K562 (cell line): ENCODE measurements at regions not wholly inside any gene's neighbourhood (a gene's known extent, or its start where the extent isn't known, plus 50 kb on each side); places are given as distances from the start of the nearest gene placed in this dataset.
"Not testable (repeated sequence)": the region's sequence is repeated elsewhere in the genome, so short reads cannot be mapped to it uniquely, and the experiment has no call there.

Experiments
- ATAC-seq: fragments of 200-7000 bp; cut with Tn5 transposase; 3 replicates; pipeline ENCODE4 v1.9.1; 2020; ENCODE audit warnings: moderate library complexity
- BruUV-seq: library from RNA; stranded (reverse); fragments of 400-500 nt; replicated peaks from 2 replicates; lab custom pipeline; 2021; lab: Mats Ljungman, UMichigan
- CTCF ChIA-PET: fragments of 300-600 bp; formaldehyde crosslinking; extraction: SDS; loops from one replicate; lab custom pipeline; 2021; ENCODE audit warnings: low intra/inter-chr PET ratio; lab: Yijun Ruan, JAX
- POLR2A ChIA-PET: fragments of 300-600, 350-650 bp; sonication (Branson Sonifier 250); formaldehyde crosslinking; extraction: SDS; loops from one replicate; lab custom pipeline; 2021; ENCODE audit warnings: antibody characterized with exemption, inconsistent platforms; lab: Yijun Ruan, JAX
- DNase-seq, 4 experiments: peaks; one replicate each; pipeline versions ENCODE4 v3.0.0 to v3.0.0-alpha.2; 2011 to 2018; ENCODE audit warnings: low spot score in 3 of 4, mixed read lengths in 3 of 4; ENCODE audit errors: extremely low read depth in 1 of 4
- FAIRE-seq: peaks from 2 replicates; lab custom pipeline; 2011; peaks lifted over from hg19 to GRCh38; lab: Jason Lieb, UNC
- H2AFZ ChIP-seq: 2 replicates; pipeline ENCODE4 v1.6.0; 2011; ENCODE audit warnings: low read depth, low read length, control low read depth, inconsistent platforms
- H3K27ac ChIP-seq: fragments of 200-600 bp; 3 replicates; pipeline ENCODE4 v1.8.0; 2011; ENCODE audit warnings: low read depth, mild to moderate bottlenecking, control low read depth, inconsistent platforms, low read length, moderate library complexity, mixed read lengths; ENCODE audit errors: extremely low read depth
- H3K27me3 ChIP-seq, 2 experiments: fragments of 300-600 bp in 1 of 2; 2 replicates in 1 of 2; 3 replicates in 1 of 2; pipeline versions ENCODE4 v1.6.0 to v1.8.0; 2011; ENCODE audit warnings: inconsistent platforms in 2 of 2, low read length in 2 of 2, mild to moderate bottlenecking in 1 of 2, mixed read lengths in 1 of 2, moderate library complexity in 1 of 2; ENCODE audit not compliant: control insufficient read depth in 2 of 2, insufficient read depth in 2 of 2
- H3K36me3 ChIP-seq: fragments of 300-600 bp; 3 replicates; pipeline ENCODE4 v1.8.0; 2011; ENCODE audit warnings: mild to moderate bottlenecking, low read length, inconsistent platforms; ENCODE audit not compliant: control insufficient read depth, insufficient read depth
- H3K4me1 ChIP-seq, 2 experiments: fragments of 200-600 bp in 1 of 2; replicated peaks in 1 of 2; 2 replicates in 1 of 2; 3 replicates in 1 of 2; pipeline versions ENCODE4 v1.5.1 to v1.8.0; 2011; ENCODE audit warnings: inconsistent platforms in 2 of 2, low read length in 2 of 2, mild to moderate bottlenecking in 1 of 2, mixed read lengths in 1 of 2, moderate library complexity in 1 of 2; ENCODE audit not compliant: control insufficient read depth in 2 of 2, insufficient read depth in 2 of 2
- H3K4me2 ChIP-seq: 2 replicates; pipeline ENCODE4 v1.6.1; 2011; ENCODE audit warnings: low read length, control low read depth, inconsistent platforms, mixed read lengths; ENCODE audit not compliant: insufficient read depth
- H3K4me3 ChIP-seq: fragments of 200-600 bp; sonication (generic), shearing (Covaris generic); 2 replicates; pipeline ENCODE4 v1.5.1; 2016; ENCODE audit warnings: control low read depth, inconsistent platforms
- H3K79me2 ChIP-seq: fragments of 200-600 bp; 3 replicates; pipeline ENCODE4 v1.8.0; 2011; ENCODE audit warnings: low read length, inconsistent platforms; ENCODE audit not compliant: control insufficient read depth, insufficient read depth
- H3K9ac ChIP-seq, 2 experiments: 2 replicates each; pipeline versions ENCODE4 v1.6.0 to v1.6.1; 2011; ENCODE audit warnings: low read depth in 2 of 2, low read length in 2 of 2, control low read depth in 1 of 2, inconsistent platforms in 1 of 2, mild to moderate bottlenecking in 1 of 2, mixed read lengths in 1 of 2; ENCODE audit not compliant: insufficient read depth in 1 of 2
- H3K9me1 ChIP-seq: one replicate; pipeline ENCODE4 v1.6.0; 2011; ENCODE audit warnings: inconsistent platforms, mild to moderate bottlenecking, low read length, moderate library complexity; ENCODE audit not compliant: control insufficient read depth, insufficient read depth
- H3K9me3 ChIP-seq: replicated peaks from 2 replicates; pipeline ENCODE4 v1.5.1; 2011; ENCODE audit warnings: low read depth, low read length, inconsistent platforms; ENCODE audit not compliant: control insufficient read depth, insufficient read depth
- H4K20me1 ChIP-seq: replicated peaks from 2 replicates; pipeline ENCODE4 v1.6.1; 2011; ENCODE audit warnings: low read length, inconsistent platforms, mixed read lengths; ENCODE audit not compliant: control insufficient read depth, insufficient read depth
- FOXA1 ChIP-seq: fragments of 450-650 bp; IDR thresholded peaks from 2 replicates; pipeline ENCODE4 v1.6.1; 2016; ENCODE audit warnings: mild to moderate bottlenecking, borderline replicate concordance
- HIVEP1 ChIP-seq: fragments of 250-450 bp; sonication (Bioruptor Pico); IDR thresholded peaks from 2 replicates; pipeline ENCODE4 v1.4.0; 2020; ENCODE audit warnings: mild to moderate bottlenecking
- IFI16 ChIP-seq: fragments of 250-450 bp; sonication (Bioruptor Pico); IDR thresholded peaks from 2 replicates; pipeline ENCODE4 v2.1.2; 2022; ENCODE audit warnings: mild to moderate bottlenecking, inconsistent platforms
- NCOR1 ChIP-seq: fragments of 450-650 bp; IDR thresholded peaks from 2 replicates; pipeline ENCODE4 v1.6.1; 2016; ENCODE audit warnings: mild to moderate bottlenecking, moderate library complexity
- NFIX ChIP-seq: fragments of 250-450 bp; sonication (Bioruptor Pico); IDR thresholded peaks from 2 replicates; pipeline ENCODE4 v1.4.0; 2020; ENCODE audit warnings: low read depth, mild to moderate bottlenecking, moderate library complexity
- RCOR1 ChIP-seq, 2 experiments: IDR thresholded peaks; 2 replicates each; pipeline ENCODE4 v1.6.1; 2012; ENCODE audit warnings: low read depth in 2 of 2, low read length in 2 of 2, borderline replicate concordance in 1 of 2, improper control_type of control experiment in 1 of 2
- SMAD3 ChIP-seq: fragments of 450-650 bp; formaldehyde crosslinking; conservative IDR thresholded peaks from 2 replicates; pipeline ENCODE4 v1.4.0; 2020; ENCODE audit warnings: mild to moderate bottlenecking
- SMARCB1 ChIP-seq: IDR thresholded peaks from 2 replicates; pipeline ENCODE4 v1.6.1; 2011; ENCODE audit warnings: improper control_type of control experiment, low read depth; ENCODE audit not compliant: insufficient read length
- SMARCE1 ChIP-seq: fragments of 450-650 bp; IDR thresholded peaks from 2 replicates; pipeline ENCODE4 v1.7.1; 2016; ENCODE audit warnings: mild to moderate bottlenecking
- SNRNP70 ChIP-seq: fragments of 200-400 bp; formaldehyde crosslinking; optimal IDR thresholded peaks from 2 replicates; pipeline ENCODE3; 2017; ENCODE audit warnings: low read depth, low read length
- TRIM25 ChIP-seq: fragments of 450-650 bp; IDR thresholded peaks from 2 replicates; pipeline ENCODE4 v1.7.0; 2016; ENCODE audit warnings: borderline replicate concordance
- ZNF133 ChIP-seq: fragments of 250-450 bp; sonication (Bioruptor Pico); IDR thresholded peaks from 2 replicates; pipeline ENCODE4 v1.4.0; 2020; ENCODE audit warnings: mild to moderate bottlenecking
- ZNF146 ChIP-seq: IDR thresholded peaks from one replicate; pipeline ENCODE4 v1.6.1; 2018; ENCODE audit warnings: missing compliant biosample characterization; ENCODE audit not compliant: unreplicated experiment
- ZNF175 ChIP-seq: fragments of 200-800 bp; sonication (Bioruptor generic); IDR thresholded peaks from 2 replicates; pipeline ENCODE4 v1.6.1; 2016; ENCODE audit warnings: low read depth, mild to moderate bottlenecking, missing genetic modification characterization, missing compliant biosample characterization
- ZNF239 ChIP-seq: fragments of 250-450 bp; sonication (Bioruptor Pico); IDR thresholded peaks from 2 replicates; pipeline ENCODE4 v1.4.0; 2020; ENCODE audit warnings: mild to moderate bottlenecking
- ZNF431 ChIP-seq: sonication (generic); formaldehyde crosslinking; IDR thresholded peaks from 2 replicates; pipeline ENCODE4 v1.8.0; 2022; ENCODE audit warnings: mild to moderate bottlenecking, missing genetic modification reagents
- WGBS: fragments of 100-300 bp; shearing (Covaris generic); methylation state at CpG from one replicate; pipeline ENCODE4 v1.1.6; 2016; ENCODE audit warnings: low coverage, mixed read lengths; ENCODE audit not compliant: insufficient coverage; ENCODE audit errors: missing lambda C conversion rate; 5-methylcytosine and 5-hydroxymethylcytosine counted together
- in situ Hi-C: fragments of 300-500 bp; cut with MboI; formaldehyde crosslinking; loops from 4 replicates; pipeline ENCODE4 v1.15.0; 2018; ENCODE audit warnings: inconsistent platforms, mixed read lengths
- intact Hi-C: fragments of 100-400 bp; cut with micrococcal nuclease; formaldehyde crosslinking; loops from 2 replicates; pipeline ENCODE4 v1.14.2; 2022

DNA sequence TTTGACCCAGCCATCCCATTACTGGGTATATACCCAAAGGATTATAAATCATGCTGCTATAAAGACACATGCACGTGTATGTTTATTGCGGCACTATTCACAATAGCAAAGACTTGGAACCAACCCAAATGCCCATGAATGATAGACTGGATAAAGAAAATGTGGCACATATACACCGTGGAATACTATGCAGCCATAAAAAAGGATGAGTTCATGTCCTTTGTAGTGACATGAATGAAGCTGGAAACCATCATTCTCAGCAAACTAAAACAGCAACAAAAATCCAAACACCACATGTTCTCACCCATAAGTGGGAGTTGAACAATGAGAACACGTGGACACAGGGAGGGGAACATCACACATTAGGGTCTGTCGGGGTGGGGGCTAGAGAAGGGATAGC is 889.1 kb downstream of the NR2F1-AS1 start:
- intact Hi-C loops, H4K20me1 ChIP-seq, H3K79me2 ChIP-seq, H3K9me3 ChIP-seq, H3K4me2 ChIP-seq, POLR2A ChIA-PET, H3K27me3 ChIP-seq, H3K4me3 ChIP-seq, DNase-seq, ATAC-seq, H2AFZ ChIP-seq, CTCF ChIA-PET, H3K9ac ChIP-seq, H3K9me1 ChIP-seq, FAIRE-seq, H3K36me3 ChIP-seq, BruUV-seq, H3K27ac ChIP-seq, H3K4me1 ChIP-seq, in situ Hi-C loops: not testable (repeated sequence)
- peak; percentile 6 for TF ChIP-seq ZNF146 (CRISPR knock-in tag)
- WGBS, result 0% methylated on average over 3 of the region's 5 CpGs

DNA sequence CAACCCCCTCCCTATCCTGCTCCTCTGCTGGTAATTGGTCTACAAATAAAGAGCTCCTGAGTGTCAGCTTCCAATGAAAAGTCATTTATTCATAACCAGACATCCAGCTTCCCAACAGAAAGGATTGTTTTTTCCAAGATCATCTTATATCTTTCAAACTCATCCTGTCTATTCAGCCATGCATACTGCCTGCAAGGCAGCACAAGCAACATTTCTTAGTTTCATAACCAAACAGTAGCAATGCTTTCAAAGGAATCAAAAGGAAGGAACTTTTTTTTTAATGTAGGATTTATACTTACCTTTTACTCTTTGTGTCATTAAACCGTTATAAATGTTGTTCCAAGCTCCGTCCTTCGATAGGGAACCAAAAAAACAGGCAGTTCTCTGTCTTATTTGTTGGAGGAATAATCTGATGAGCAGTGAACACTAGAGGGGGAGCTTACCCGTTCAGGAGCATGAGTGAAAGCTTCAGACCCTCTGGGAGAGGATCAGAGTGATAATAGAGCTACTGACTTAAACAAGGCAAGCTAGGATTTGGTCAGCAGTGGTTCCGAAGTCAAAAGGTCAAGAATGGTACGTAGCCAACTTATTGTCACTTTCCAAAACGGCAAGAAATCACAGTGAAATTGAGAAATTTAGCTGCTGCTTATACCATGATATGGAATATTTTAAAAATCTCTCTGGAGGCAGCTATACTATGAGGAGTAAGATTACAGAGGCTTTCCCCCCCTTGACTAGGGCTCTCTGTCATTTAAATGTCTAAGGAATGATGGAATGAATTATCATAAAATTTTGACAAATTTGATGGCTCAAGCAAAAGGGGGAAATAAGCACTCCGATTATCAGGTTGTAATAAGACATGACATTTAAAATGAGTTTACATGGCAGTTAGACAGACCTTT is 892.9 kb downstream of the NR2F1-AS1 start:
- WGBS, result 1% methylated on average over 8 of the region's 8 CpGs
- H3K9ac ChIP-seq, result no peak overlapping the region
- no peak overlapping the region for H3K4me3 ChIP-seq
- no peak for ATAC-seq
- in situ Hi-C loops (no loop called here), intact Hi-C loops (no loop called here)
- no peak overlapping the region for H2AFZ ChIP-seq
- no peaks in the 10 kb centered on the region for H3K27me3 ChIP-seq
- POLR2A ChIA-PET, result no interaction called here
- no peak for DNase-seq
- H4K20me1 ChIP-seq, result no peaks in the 10 kb centered on the region
- no peak overlapping the region for H3K4me2 ChIP-seq
- H3K36me3 ChIP-seq, result no peaks in the 10 kb centered on the region
- no peak for FAIRE-seq
- H3K27ac ChIP-seq, result no peak overlapping the region
- no peaks in the 10 kb centered on the region for H3K9me1 ChIP-seq
- CTCF ChIA-PET, result no interaction called here
- no peaks in the 10 kb centered on the region for H3K9me3 ChIP-seq
- H3K79me2 ChIP-seq, result no peaks in the 10 kb centered on the region
- no peaks in the 10 kb centered on the region for H3K4me1 ChIP-seq
- no TSS peak for BruUV-seq
- TF ChIP-seq SNRNP70 (no peak), FOXA1 (no peak), NCOR1 (no peak), SMARCE1 (no peak), ZNF431 (CRISPR knock-in tag) (no peak), SMARCB1 (no peak), ZNF175 (CRISPR knock-in tag) (no peak), NFIX (no peak), SMAD3 (CRISPR knock-in tag) (no peak), TRIM25 (no peak), HIVEP1 (CRISPR knock-in tag) (no peak), RCOR1 (IDR thresholded peaks at IDR 0.05; ENCODE audit: borderline replicate concordance in 1 of 2, low read depth in 2 of 2, low read length in 2 of 2) (no peak), ZNF239 (CRISPR knock-in tag) (no peak), ZNF133 (no peak), IFI16 (CRISPR knock-in tag) (no peak)
